ENCODE measurements at regions not wholly inside any gene's neighbourhood (a gene's known extent, or its start where the extent isn't known, plus 50 kb on each side); places are given as distances from the start of the nearest gene placed in this dataset.

DNA sequence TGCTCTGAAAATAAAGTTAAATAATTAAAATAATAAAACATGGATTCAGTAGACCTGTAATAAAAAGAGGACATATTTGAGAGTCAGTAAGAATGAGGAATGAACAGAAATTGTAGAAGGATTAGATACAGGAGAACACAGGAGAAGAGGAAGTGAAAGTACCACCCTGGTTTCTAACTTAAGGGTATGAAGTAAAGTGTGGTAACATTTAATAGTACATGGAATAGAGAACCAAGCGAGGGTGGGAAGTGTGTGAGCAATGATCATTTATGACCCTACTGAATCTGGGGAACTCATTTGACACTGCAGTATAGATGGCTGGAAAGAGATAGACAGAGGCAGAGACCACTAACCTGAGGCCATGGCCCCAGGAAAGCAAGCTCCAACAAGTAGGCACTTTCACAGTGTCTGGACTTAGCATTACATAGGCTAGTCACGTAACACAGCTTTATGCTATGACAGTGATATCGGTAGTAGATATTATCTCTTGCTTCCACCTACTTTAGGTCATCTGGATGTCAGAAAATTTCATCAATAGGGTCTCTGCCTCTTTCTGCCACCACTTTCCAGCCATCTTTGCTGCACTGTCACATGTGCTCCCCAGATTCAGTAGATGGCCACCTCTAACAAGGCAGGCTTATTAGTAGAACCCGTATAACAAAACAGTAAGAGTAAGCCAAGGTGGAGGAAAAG lies 633.9 kb upstream of the MIR17HG start:
- H3K27me3 ChIP-seq (ENCODE audit: control insufficient read depth, insufficient read depth, low read length): no peaks in the 10 kb centered on the region
- H3K9ac ChIP-seq: no peak overlapping the region

DNA sequence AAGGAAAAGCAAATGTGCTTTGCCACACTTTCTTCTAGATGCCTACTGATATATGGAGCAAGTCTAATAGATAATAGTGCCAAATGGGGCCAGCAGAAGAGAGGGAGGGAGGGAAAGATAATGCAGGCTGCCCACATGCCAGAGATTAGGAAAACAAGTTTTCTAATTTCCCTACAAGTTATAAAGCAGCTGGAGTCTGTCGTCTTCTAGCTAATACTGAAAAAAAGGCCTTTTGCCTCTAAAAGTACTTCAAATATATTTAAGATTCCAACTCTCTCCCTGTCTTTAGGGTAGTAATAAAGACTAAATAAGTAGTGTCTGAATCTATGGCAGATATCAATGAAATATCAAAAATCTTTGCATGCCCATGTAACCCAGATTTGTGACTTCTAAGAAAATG lies 632.0 kb upstream of the MIR17HG start:
- Histone ChIP-seq H3K9ac (no peak overlapping the region), H2AFZ (no peak overlapping the region), H3K9me3 (ENCODE audit: control insufficient read depth, low read length) (no peaks in the 10 kb centered on the region), H3K4me3 (ENCODE audit: low read depth, low read length) (no peak overlapping the region), H3K27me3 (ENCODE audit: control insufficient read depth, insufficient read depth, low read length) (no peaks in the 10 kb centered on the region), H3K4me1 (no peaks in the 10 kb centered on the region), H3K79me2 (no peaks in the 10 kb centered on the region), H3K27ac (no peak overlapping the region), H3K36me3 (ENCODE audit: control insufficient read depth, insufficient read depth, low read length) (no peaks in the 10 kb centered on the region), H3K4me2 (ENCODE audit: low read length) (no peak overlapping the region)
- TF ChIP-seq CTCF (IDR thresholded peaks at IDR 0.05): no peak

More for the DNA sequence above, 633.9 kb upstream of the MIR17HG start:
- H3K27ac ChIP-seq: no peak overlapping the region
- H2AFZ ChIP-seq: no peak overlapping the region
- H3K9me3 ChIP-seq (ENCODE audit: control insufficient read depth, low read length): no peaks in the 10 kb centered on the region
- no peaks in the 10 kb centered on the region for H3K4me1 ChIP-seq
- no peak overlapping the region for H3K4me2 ChIP-seq (ENCODE audit: low read length)
- H3K4me3 ChIP-seq (ENCODE audit: low read depth, low read length): no peak overlapping the region
- no peak for TF ChIP-seq CTCF (IDR thresholded peaks at IDR 0.05)
- no peaks in the 10 kb centered on the region for H3K36me3 ChIP-seq (ENCODE audit: control insufficient read depth, insufficient read depth, low read length)
- H3K79me2 ChIP-seq: no peaks in the 10 kb centered on the region

DNA sequence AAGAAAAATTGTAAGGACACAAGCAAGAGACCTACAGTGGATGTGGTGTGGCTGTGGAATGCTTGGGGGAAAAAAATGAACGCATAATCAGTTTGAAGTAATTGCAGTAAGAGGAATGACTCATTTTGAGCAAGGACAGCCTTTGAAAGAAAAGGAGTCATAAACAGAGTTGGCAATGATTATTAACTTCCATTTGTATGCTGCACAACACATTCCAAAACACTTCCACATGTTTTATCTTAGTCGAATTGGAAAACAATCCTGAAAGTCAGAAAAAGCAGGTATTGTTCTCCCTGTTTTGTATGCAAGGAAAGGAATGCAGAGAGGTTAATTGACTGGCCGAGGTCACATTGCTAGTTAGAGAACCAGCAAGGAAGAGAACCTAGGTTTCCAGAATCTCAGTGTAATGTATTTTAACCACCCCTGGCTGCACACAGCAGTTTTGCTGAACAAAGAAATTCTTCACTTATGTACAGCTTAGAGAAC lies 630.0 kb upstream of the MIR17HG start:
- Histone ChIP-seq H3K4me1 (no peaks in the 10 kb centered on the region), H3K4me3 (ENCODE audit: low read depth, low read length) (no peak overlapping the region), H3K79me2 (no peaks in the 10 kb centered on the region), H3K9me3 (ENCODE audit: control insufficient read depth, low read length) (no peaks in the 10 kb centered on the region), H3K27ac (no peak overlapping the region), H3K9ac (no peak overlapping the region), H3K4me2 (ENCODE audit: low read length) (no peak overlapping the region), H3K27me3 (ENCODE audit: control insufficient read depth, insufficient read depth, low read length) (no peaks in the 10 kb centered on the region), H3K36me3 (ENCODE audit: control insufficient read depth, insufficient read depth, low read length) (no peaks in the 10 kb centered on the region), H2AFZ (no peak overlapping the region)
- no peak for TF ChIP-seq CTCF (IDR thresholded peaks at IDR 0.05)

DNA sequence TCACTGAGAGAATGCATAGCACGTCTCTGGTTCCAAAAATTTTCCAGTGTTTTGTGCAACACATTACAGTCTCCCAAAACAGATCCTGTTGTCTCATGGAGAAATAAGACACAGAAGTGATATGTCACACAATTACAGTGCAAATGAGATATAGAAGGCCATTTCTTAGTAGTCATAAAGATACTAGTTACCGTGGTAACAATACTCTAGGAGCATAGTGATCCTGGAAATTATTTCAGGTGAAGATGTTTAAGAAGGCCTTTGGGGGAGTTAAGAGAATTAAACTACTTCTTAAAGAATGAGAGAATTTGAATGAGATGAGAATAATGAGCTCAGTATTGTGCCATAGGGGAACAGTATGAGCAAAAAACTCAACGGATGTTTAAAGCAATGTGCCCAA lies 628.0 kb upstream of the MIR17HG start:
- no peak for TF ChIP-seq CTCF (IDR thresholded peaks at IDR 0.05)
- H3K4me2 ChIP-seq (ENCODE audit: low read length): no peak overlapping the region
- no peaks in the 10 kb centered on the region for H3K9me3 ChIP-seq (ENCODE audit: control insufficient read depth, low read length)
- H3K4me3 ChIP-seq (ENCODE audit: low read depth, low read length): no peak overlapping the region
- no peaks in the 10 kb centered on the region for H3K36me3 ChIP-seq (ENCODE audit: control insufficient read depth, insufficient read depth, low read length)
- H3K79me2 ChIP-seq: no peaks in the 10 kb centered on the region
- H3K9ac ChIP-seq: no peak overlapping the region
- H3K27me3 ChIP-seq (ENCODE audit: control insufficient read depth, insufficient read depth, low read length): no peaks in the 10 kb centered on the region
- no peak overlapping the region for H2AFZ ChIP-seq
- no peaks in the 10 kb centered on the region for H3K4me1 ChIP-seq
- no peak overlapping the region for H3K27ac ChIP-seq

DNA sequence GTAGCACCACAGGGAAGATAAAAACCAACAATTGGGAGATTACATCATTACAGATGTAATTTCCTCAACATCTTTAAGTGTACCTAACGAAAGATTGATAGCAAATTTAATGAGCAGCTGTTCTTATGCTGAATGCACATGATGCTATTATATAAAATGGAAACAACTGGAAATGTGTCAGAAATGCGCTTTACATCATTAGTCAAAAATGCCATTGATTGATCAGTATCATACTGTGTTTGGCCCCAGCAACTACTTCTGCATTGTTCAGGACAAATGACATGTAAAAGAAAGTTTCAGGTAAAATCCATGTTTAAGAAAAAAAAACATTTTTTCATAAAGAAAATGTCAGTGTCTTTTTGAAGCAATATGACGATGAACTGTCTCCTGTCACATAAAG lies 625.5 kb upstream of the MIR17HG start:
- H3K27ac ChIP-seq: no peak overlapping the region
- no peaks in the 10 kb centered on the region for H3K9me3 ChIP-seq (ENCODE audit: control insufficient read depth, low read length)
- H3K4me1 ChIP-seq: no peaks in the 10 kb centered on the region
- no peak overlapping the region for H2AFZ ChIP-seq
- H3K4me3 ChIP-seq (ENCODE audit: low read depth, low read length): no peak overlapping the region
- no peak for TF ChIP-seq CTCF (IDR thresholded peaks at IDR 0.05)
- H3K79me2 ChIP-seq: no peaks in the 10 kb centered on the region
- H3K4me2 ChIP-seq (ENCODE audit: low read length): no peak overlapping the region
- H3K9ac ChIP-seq: no peak overlapping the region
- no peaks in the 10 kb centered on the region for H3K36me3 ChIP-seq (ENCODE audit: control insufficient read depth, insufficient read depth, low read length)
- H3K27me3 ChIP-seq (ENCODE audit: control insufficient read depth, insufficient read depth, low read length): no peaks in the 10 kb centered on the region

Measured in parathyroid adenoma (tissue), 2 donors.